ENCODE measurements at regions not wholly inside any gene's neighbourhood (a gene's known extent, or its start where the extent isn't known, plus 50 kb on each side); places are given as distances from the start of the nearest gene placed in this dataset.

DNA sequence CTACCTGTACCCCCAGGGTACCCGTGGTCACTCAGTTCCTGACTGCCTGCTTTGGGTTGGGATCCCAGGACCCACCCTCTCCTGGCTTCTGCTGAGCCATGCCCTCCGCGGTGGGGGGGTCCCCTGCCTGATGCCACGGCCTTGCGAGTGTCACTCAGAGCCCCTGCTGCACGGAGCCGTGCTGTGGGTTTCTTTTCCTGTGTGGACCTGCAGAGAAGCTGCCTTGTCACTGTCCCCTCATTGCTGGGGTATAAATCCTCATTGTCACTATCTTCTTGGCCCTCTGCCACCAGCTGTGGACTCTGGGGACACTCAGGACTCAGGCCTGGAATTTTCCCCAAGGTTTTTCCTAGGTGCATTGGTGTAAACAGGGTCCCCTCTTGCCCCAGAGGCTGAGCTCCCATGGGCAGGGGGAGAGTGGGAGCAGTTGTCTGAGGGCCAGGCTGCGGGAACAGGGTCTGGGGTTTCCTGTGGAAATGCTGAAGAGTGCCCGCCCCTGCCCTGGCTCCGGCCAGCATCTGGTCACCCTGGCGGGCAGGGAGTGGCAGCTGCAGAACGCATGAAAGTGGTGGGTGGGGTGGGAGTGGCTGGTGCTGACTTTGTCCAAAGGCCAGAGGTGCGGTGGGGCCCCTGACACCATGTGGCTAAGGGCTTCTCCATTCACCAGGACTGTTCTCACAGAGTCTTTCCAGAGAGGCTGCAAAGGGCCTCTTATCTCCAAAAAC lies 191.7 kb downstream of the GOLGA6L6 start:
- TF ChIP-seq, protein P1, sequence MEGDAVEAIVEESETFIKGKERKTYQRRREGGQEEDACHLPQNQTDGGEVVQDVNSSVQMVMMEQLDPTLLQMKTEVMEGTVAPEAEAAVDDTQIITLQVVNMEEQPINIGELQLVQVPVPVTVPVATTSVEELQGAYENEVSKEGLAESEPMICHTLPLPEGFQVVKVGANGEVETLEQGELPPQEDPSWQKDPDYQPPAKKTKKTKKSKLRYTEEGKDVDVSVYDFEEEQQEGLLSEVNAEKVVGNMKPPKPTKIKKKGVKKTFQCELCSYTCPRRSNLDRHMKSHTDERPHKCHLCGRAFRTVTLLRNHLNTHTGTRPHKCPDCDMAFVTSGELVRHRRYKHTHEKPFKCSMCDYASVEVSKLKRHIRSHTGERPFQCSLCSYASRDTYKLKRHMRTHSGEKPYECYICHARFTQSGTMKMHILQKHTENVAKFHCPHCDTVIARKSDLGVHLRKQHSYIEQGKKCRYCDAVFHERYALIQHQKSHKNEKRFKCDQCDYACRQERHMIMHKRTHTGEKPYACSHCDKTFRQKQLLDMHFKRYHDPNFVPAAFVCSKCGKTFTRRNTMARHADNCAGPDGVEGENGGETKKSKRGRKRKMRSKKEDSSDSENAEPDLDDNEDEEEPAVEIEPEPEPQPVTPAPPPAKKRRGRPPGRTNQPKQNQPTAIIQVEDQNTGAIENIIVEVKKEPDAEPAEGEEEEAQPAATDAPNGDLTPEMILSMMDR (IDR thresholded peaks at IDR 0.05; ENCODE audit: extremely low read depth, insufficient read depth, missing control alignments): no peak
- in situ Hi-C loops (cut with MboI; ENCODE audit: low pct_unique_long_range_greater_than_20kb, low sequenced_read_pairs, unreplicated experiment): loop anchor here (10.0 kb wide), 1 partner anchor 55 kb away; no protein-coding TSS in a partner anchor
- peak; percentile 31 for DNase-seq (ENCODE audit: low spot score)

- DNase-seq (ENCODE audit: low spot score): peak; percentile 24
- in situ Hi-C loops (cut with MboI; ENCODE audit: low pct_unique_long_range_greater_than_20kb, low sequenced_read_pairs, unreplicated experiment): loop anchor here (10.0 kb wide), 1 partner anchor 54 kb away; no protein-coding TSS in a partner anchor
- TF ChIP-seq, protein P1 (IDR thresholded peaks at IDR 0.05; ENCODE audit: extremely low read depth, insufficient read depth, missing control alignments): no peak
Measured at GRCh38 chr15:20348900-20349773, 192.5 kb downstream of the GOLGA6L6 start.

GRCh38 chr15:20348291-20348899 lies 193.2 kb downstream of the GOLGA6L6 start:
- in situ Hi-C loops (cut with MboI; ENCODE audit: low pct_unique_long_range_greater_than_20kb, low sequenced_read_pairs, unreplicated experiment): loop anchor here (10.0 kb wide), 1 partner anchor 54 kb away; no protein-coding TSS in a partner anchor

DNA sequence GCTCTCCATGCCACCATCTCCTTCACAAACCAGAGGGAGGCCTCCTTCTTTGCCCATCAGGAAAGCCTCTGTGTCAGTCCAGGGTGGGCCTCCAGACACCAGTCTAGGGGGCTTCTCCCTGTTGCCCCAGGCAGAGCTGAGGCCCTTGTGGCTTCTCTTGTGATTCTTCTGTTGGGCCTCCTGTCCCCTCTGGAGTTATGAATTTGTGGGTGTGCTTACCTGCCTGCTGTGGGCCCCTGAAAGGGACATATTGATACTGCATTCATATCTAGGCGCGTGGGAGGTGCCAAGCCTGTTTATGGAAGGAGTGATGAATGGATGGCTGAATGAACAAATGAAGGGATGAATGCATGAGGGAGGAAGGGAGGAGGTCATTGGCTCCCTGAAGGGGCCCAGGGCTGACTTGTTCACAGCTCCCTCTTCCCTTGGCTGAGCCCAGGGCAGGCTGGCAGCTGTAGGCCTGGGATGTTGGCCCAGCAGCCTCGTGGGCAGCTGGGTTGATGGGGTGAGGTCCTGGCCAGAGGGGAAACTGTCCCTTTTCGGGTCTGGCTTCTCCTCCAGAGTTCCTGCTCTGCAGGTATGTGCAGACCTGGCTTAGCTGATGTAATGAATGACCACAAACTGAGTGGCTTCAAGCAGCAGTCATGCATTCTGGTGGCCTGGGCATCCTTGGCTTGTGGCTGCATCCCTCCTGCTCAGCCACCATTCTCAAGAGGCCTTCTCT lies 195.4 kb downstream of the GOLGA6L6 start:
- in situ Hi-C loops (cut with MboI; ENCODE audit: low pct_unique_long_range_greater_than_20kb, low sequenced_read_pairs, unreplicated experiment): loop anchor here (10.0 kb wide), 1 partner anchor 51 kb away; no protein-coding TSS in a partner anchor
- peak; percentile 34 for DNase-seq (ENCODE audit: low spot score)
- TF ChIP-seq, protein P1 (IDR thresholded peaks at IDR 0.05; ENCODE audit: extremely low read depth, insufficient read depth, missing control alignments): no peak

More at GRCh38 chr15:20348291-20348899, 193.2 kb downstream of the GOLGA6L6 start:
- TF ChIP-seq, protein P1 (IDR thresholded peaks at IDR 0.05; ENCODE audit: extremely low read depth, insufficient read depth, missing control alignments): no peak
- DNase-seq (ENCODE audit: low spot score): no peak

DNA sequence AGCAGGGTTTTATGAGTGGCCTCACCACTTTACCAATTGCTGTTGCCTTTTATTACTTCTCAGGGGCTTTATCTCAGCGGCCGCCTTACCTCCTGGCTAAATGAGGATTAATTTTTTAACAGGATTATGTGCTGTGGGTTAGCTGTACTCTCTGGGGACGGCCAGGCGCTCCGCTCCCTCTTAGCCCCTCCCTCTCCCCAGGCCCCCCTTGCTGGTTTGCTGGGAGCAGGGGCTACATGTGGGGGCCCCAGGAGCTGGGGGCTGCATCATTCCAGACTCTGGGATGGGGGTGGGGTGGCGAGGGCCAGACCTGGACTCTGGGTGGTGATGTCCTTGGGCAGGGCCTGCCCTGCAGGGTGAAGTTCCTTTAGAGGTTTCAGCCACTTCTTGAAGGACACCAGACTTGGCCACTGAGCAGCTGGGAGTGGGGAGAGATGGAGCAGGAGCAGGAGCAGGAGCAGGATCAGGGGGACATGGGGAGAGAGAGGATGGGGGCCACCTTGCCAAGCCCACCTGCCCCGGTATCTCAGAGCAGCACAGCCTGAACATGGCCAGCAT lies 196.1 kb downstream of the GOLGA6L6 start:
- in situ Hi-C loops (cut with MboI; ENCODE audit: low pct_unique_long_range_greater_than_20kb, low sequenced_read_pairs, unreplicated experiment): loop anchor here (10.0 kb wide), 1 partner anchor 51 kb away; no protein-coding TSS in a partner anchor
- TF ChIP-seq, protein P1 (IDR thresholded peaks at IDR 0.05; ENCODE audit: extremely low read depth, insufficient read depth, missing control alignments): no peak
- peak; percentile 46 for DNase-seq (ENCODE audit: low spot score)
